Transverse colon (tissue), 4 donors: ENCODE measurements at regions not wholly inside any gene's neighbourhood (a gene's known extent, or its start where the extent isn't known, plus 50 kb on each side); places are given as distances from the start of the nearest gene placed in this dataset.
"Not testable (repeated sequence)": the region's sequence is repeated elsewhere in the genome, so short reads cannot be mapped to it uniquely, and the experiment has no call there.

Experiments used
- DNase-seq: peaks from one replicate; pipeline ENCODE4 v3.0.0-alpha.2; 2019
- H3K27ac ChIP-seq, 4 donors: fragments of 200-600 bp; sonication (generic); 2 replicates each; pipeline ENCODE4 v1.5.1; 2016 to 2018; ENCODE audit warnings: inconsistent platforms in 4 of 4
- H3K27me3 ChIP-seq: fragments of 200-600 bp; sonication (generic); 2 replicates; pipeline ENCODE4 v1.5.1; 2017; ENCODE audit warnings: inconsistent platforms
- H3K36me3 ChIP-seq, 4 donors: fragments of 200-600 bp; sonication (generic); 2 replicates each; pipeline ENCODE4 v1.5.1; 2017 to 2019; ENCODE audit warnings: inconsistent platforms in 4 of 4
- H3K4me1 ChIP-seq, 4 donors: fragments of 200-600 bp; sonication (generic); 2 replicates each; pipeline ENCODE4 v1.5.1; 2017 to 2020; ENCODE audit warnings: inconsistent platforms in 4 of 4
- H3K4me3 ChIP-seq, 4 donors: fragments of 200-600 bp; sonication (generic); 1 replicate in 1 of 4; 2 replicates in 3 of 4; pipeline versions ENCODE4 v1.5.1 to v1.6.1; 2017 to 2019; ENCODE audit warnings: inconsistent platforms in 4 of 4
- H3K9me3 ChIP-seq, 2 donors: fragments of 200-600 bp; sonication (generic); 2 replicates each; pipeline ENCODE4 v1.5.1; 2017 to 2019; ENCODE audit warnings: inconsistent platforms in 2 of 2
- CTCF ChIP-seq, 5 experiments: fragments of 200-600 bp in 3 of 5; fragments of 450-650 bp in 2 of 5; sonication (generic) in 3 of 5; IDR thresholded peaks; 1 replicate in 2 of 5; 2 replicates in 3 of 5; pipeline ENCODE4 v1.5.1; 2016 to 2017; ENCODE audit warnings: antibody characterized with exemption in 5 of 5, inconsistent platforms in 3 of 5, mild to moderate bottlenecking in 2 of 5, moderate library complexity in 1 of 5
- EP300 ChIP-seq: sonication (generic); formaldehyde crosslinking; IDR thresholded peaks from one replicate; pipeline ENCODE4 v1.6.1; 2017; ENCODE audit warnings: antibody characterized with exemption, low read depth
- POLR2A ChIP-seq: fragments of 450-650 bp; IDR thresholded peaks from one replicate; pipeline ENCODE4 v1.6.1; 2016; ENCODE audit warnings: antibody characterized with exemption, mild to moderate bottlenecking, moderate library complexity
- POLR2AphosphoS5 ChIP-seq, 3 donors: sonication (generic); formaldehyde crosslinking; IDR thresholded peaks; one replicate each; pipeline ENCODE4 v1.6.1; 2016; ENCODE audit warnings: antibody characterized with exemption in 3 of 3
- WGBS, 2 donors: methylation state at CpG; one replicate each; pipeline ENCODE4 v1.1.5; 2018; ENCODE audit warnings: low coverage in 1 of 2; 5-methylcytosine and 5-hydroxymethylcytosine counted together
- in situ Hi-C, 4 donors: fragments of 200-750 bp; cut with MboI; loops; one replicate each; pipeline versions ENCODE4 v1.15.0 to v1.15.1; 2017; ENCODE audit warnings: low sequenced_read_pairs in 3 of 4, low pct_ligation_motif_present in 1 of 4, low pct_unique_long_range_greater_than_20kb in 1 of 4
- intact Hi-C: fragments of 100-400 bp; cut with DNase I; formaldehyde crosslinking; loops from one replicate; pipeline ENCODE4 v1.15.1; 2023; ENCODE audit warnings: low total_unique reads

- 62 to 72% methylated on average over 4 of the region's 4 CpGs for WGBS, 2 donors
- in situ Hi-C loops: no loop called here
- no peaks in the 10 kb centered on the region for H3K36me3 ChIP-seq
- H3K27me3 ChIP-seq: no peaks in the 10 kb centered on the region
- H3K4me3 ChIP-seq: no peak overlapping the region
- no peaks in the 10 kb centered on the region for H3K4me1 ChIP-seq
- TF ChIP-seq CTCF (IDR thresholded peaks at IDR 0.05) (no peak), POLR2AphosphoS5 (IDR thresholded peaks at IDR 0.05) (no peak), EP300 (no peak), POLR2A (no peak)
- H3K9me3 ChIP-seq: no peaks in the 10 kb centered on the region
- no peak for DNase-seq
- H3K27ac ChIP-seq: no peak overlapping the region
- intact Hi-C loops: no loop called here
These were observed 540.3 kb downstream of the GABRG2 start for GRCh38 chr5:162607879-162608278.

GRCh38 chr5:162621726-162622263, 554.2 kb downstream of the GABRG2 start:
- intact Hi-C loops: not testable (repeated sequence)

GRCh38 chr5:162624110-162624509, 556.5 kb downstream of the GABRG2 start:
- no peak overlapping the region for H3K27ac ChIP-seq
- H3K27me3 ChIP-seq: no peaks in the 10 kb centered on the region
- no peaks in the 10 kb centered on the region for H3K4me1 ChIP-seq
- DNase-seq: no peak
- H3K4me3 ChIP-seq: no peak overlapping the region
- H3K36me3 ChIP-seq: no peaks in the 10 kb centered on the region
- H3K9me3 ChIP-seq: no peaks in the 10 kb centered on the region
- TF ChIP-seq CTCF (IDR thresholded peaks at IDR 0.05) (no peak), POLR2A (no peak), EP300 (no peak), POLR2AphosphoS5 (IDR thresholded peaks at IDR 0.05) (no peak)
- WGBS, 2 donors: 90 to 100% methylated on average over 3 to 5 of the region's 5 CpGs
- intact Hi-C loops (no loop called here), in situ Hi-C loops (no loop called here)

More at GRCh38 chr5:162621726-162622263, 554.2 kb downstream of the GABRG2 start:
- H3K36me3 ChIP-seq, H3K4me3 ChIP-seq, H3K4me1 ChIP-seq, H3K9me3 ChIP-seq, in situ Hi-C loops, DNase-seq, H3K27me3 ChIP-seq, H3K27ac ChIP-seq: not testable (repeated sequence)
- WGBS, 2 donors: 91% methylated on average over 20 of the region's 26 CpGs; no CpG with 5 or more reads in 1 of the 2 donors

- intact Hi-C loops: no loop called here
- Histone ChIP-seq H3K4me3 (no peak overlapping the region), H3K36me3 (no peaks in the 10 kb centered on the region), H3K27me3 (no peaks in the 10 kb centered on the region), H3K27ac (no peak overlapping the region), H3K9me3 (peaks cover 11 to 22% of the 10 kb centered on the region in 2 donors), H3K4me1 (no peaks in the 10 kb centered on the region)
- in situ Hi-C loops: no loop called here
- DNase-seq: no peak
- no peak for TF ChIP-seq POLR2A
- TF ChIP-seq EP300: no peak
- TF ChIP-seq POLR2AphosphoS5 (IDR thresholded peaks at IDR 0.05): no peak
- TF ChIP-seq CTCF (IDR thresholded peaks at IDR 0.05): no peak
- 85 to 88% methylated on average over 7 of the region's 7 CpGs for WGBS, 2 donors
These were observed 569.9 kb downstream of the GABRG2 start for GRCh38 chr5:162637481-162637880.

GRCh38 chr5:162638849-162639248, 571.3 kb downstream of the GABRG2 start:
- H3K27me3 ChIP-seq: no peaks in the 10 kb centered on the region
- in situ Hi-C loops: no loop called here
- no peak for DNase-seq
- TF ChIP-seq EP300 (no peak), POLR2A (no peak), POLR2AphosphoS5 (IDR thresholded peaks at IDR 0.05) (no peak), CTCF (IDR thresholded peaks at IDR 0.05) (no peak)
- H3K27ac ChIP-seq: no peak overlapping the region
- H3K9me3 ChIP-seq: peaks cover 10 to 18% of the 10 kb centered on the region in 2 donors
- H3K4me3 ChIP-seq: no peak overlapping the region
- intact Hi-C loops: no loop called here
- H3K4me1 ChIP-seq: no peaks in the 10 kb centered on the region
- no peaks in the 10 kb centered on the region for H3K36me3 ChIP-seq
- 8 to 43% methylated on average over 1 of the region's 1 CpG for WGBS, 2 donors
